ENCODE measurements at regions not wholly inside any gene's neighbourhood (a gene's known extent, or its start where the extent isn't known, plus 50 kb on each side); places are given as distances from the start of the nearest gene placed in this dataset.

GRCh38 chr1:47709019-47709871 is 271.4 kb downstream of the FOXD2 start:
- TF ChIP-seq, protein P1, sequence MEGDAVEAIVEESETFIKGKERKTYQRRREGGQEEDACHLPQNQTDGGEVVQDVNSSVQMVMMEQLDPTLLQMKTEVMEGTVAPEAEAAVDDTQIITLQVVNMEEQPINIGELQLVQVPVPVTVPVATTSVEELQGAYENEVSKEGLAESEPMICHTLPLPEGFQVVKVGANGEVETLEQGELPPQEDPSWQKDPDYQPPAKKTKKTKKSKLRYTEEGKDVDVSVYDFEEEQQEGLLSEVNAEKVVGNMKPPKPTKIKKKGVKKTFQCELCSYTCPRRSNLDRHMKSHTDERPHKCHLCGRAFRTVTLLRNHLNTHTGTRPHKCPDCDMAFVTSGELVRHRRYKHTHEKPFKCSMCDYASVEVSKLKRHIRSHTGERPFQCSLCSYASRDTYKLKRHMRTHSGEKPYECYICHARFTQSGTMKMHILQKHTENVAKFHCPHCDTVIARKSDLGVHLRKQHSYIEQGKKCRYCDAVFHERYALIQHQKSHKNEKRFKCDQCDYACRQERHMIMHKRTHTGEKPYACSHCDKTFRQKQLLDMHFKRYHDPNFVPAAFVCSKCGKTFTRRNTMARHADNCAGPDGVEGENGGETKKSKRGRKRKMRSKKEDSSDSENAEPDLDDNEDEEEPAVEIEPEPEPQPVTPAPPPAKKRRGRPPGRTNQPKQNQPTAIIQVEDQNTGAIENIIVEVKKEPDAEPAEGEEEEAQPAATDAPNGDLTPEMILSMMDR (IDR thresholded peaks at IDR 0.05), result peak in 1 of 2 donors; percentile 31
- TF ChIP-seq POLR2AphosphoS5 (IDR thresholded peaks at IDR 0.05), result no peak

All from suprapubic skin (tissue), 3 donors.